CD8-positive, alpha-beta memory T cell (primary cell): ENCODE measurements at regions not wholly inside any gene's neighbourhood (a gene's known extent, or its start where the extent isn't known, plus 50 kb on each side); places are given as distances from the start of the nearest gene placed in this dataset.

ENCODE experiments used
- CTCF ChIA-PET: fragments of 350-600 bp; sonication (Branson Sonifier 250); formaldehyde crosslinking; loops from one replicate; lab custom pipeline; 2021; ENCODE audit warnings: antibody characterized with exemption; lab: Charles Lee
- POLR2A ChIA-PET: fragments of 350-600 bp; sonication (Branson Sonifier 250); formaldehyde crosslinking; loops from one replicate; lab custom pipeline; 2021; ENCODE audit warnings: antibody characterized with exemption; lab: Charles Lee
- DNase-seq, 5 donors: peaks; one replicate each; pipeline versions ENCODE4 v3.0.0 to v3.0.0-alpha.2; 2020 to 2022; ENCODE audit warnings: mixed read lengths in 1 of 5
- H3K27ac ChIP-seq: one replicate; pipeline ENCODE4 v1.7.0; 2013; ENCODE audit warnings: low read depth, mild to moderate bottlenecking, low read length, moderate library complexity
- H3K27me3 ChIP-seq: 2 replicates; pipeline ENCODE4 v1.7.0; 2013; ENCODE audit warnings: low read length, mild to moderate bottlenecking; ENCODE audit not compliant: insufficient read depth, poor library complexity, severe bottlenecking
- H3K36me3 ChIP-seq: 2 replicates; pipeline ENCODE4 v1.7.0; 2013; ENCODE audit warnings: mild to moderate bottlenecking, low read length, moderate library complexity; ENCODE audit not compliant: insufficient read depth
- H3K4me1 ChIP-seq: 2 replicates; pipeline ENCODE4 v1.7.0; 2013; ENCODE audit warnings: mild to moderate bottlenecking, low read length, moderate library complexity; ENCODE audit not compliant: insufficient read depth
- H3K4me3 ChIP-seq: 2 replicates; pipeline ENCODE4 v1.7.0; 2013; ENCODE audit warnings: mild to moderate bottlenecking, low read length
- H3K9me3 ChIP-seq: 2 replicates; pipeline ENCODE4 v1.7.0; 2013; ENCODE audit warnings: mild to moderate bottlenecking, low read length
- H3K27ac Mint-ChIP-seq, 8 donors: one replicate each; pipeline ENCODE4 v1.8.0; 2020 to 2021; ENCODE audit warnings: mixed read lengths in 8 of 8, mild to moderate bottlenecking in 6 of 8, inconsistent platforms in 3 of 8, moderate library complexity in 3 of 8
- H3K27me3 Mint-ChIP-seq, 2 donors: one replicate each; pipeline ENCODE4 v1.8.0; 2020 to 2021; ENCODE audit warnings: mixed read lengths in 2 of 2, mild to moderate bottlenecking in 1 of 2, moderate library complexity in 1 of 2
- H3K36me3 Mint-ChIP-seq, 3 donors: one replicate each; pipeline ENCODE4 v1.8.0; 2020 to 2021; ENCODE audit warnings: mixed read lengths in 3 of 3, inconsistent platforms in 1 of 3, mild to moderate bottlenecking in 1 of 3
- H3K4me1 Mint-ChIP-seq, 3 donors: one replicate each; pipeline ENCODE4 v1.8.0; 2020 to 2021; ENCODE audit warnings: mixed read lengths in 3 of 3, inconsistent platforms in 1 of 3, mild to moderate bottlenecking in 1 of 3
- H3K4me3 Mint-ChIP-seq, 7 donors: one replicate each; pipeline ENCODE4 v1.8.0; 2020 to 2021; ENCODE audit warnings: mixed read lengths in 7 of 7, mild to moderate bottlenecking in 6 of 7, moderate library complexity in 4 of 7, inconsistent platforms in 2 of 7
- H3K9me3 Mint-ChIP-seq, 5 donors: one replicate each; pipeline ENCODE4 v1.8.0; 2020 to 2022; ENCODE audit warnings: mixed read lengths in 5 of 5, mild to moderate bottlenecking in 3 of 5, moderate library complexity in 2 of 5, inconsistent platforms in 1 of 5

DNA sequence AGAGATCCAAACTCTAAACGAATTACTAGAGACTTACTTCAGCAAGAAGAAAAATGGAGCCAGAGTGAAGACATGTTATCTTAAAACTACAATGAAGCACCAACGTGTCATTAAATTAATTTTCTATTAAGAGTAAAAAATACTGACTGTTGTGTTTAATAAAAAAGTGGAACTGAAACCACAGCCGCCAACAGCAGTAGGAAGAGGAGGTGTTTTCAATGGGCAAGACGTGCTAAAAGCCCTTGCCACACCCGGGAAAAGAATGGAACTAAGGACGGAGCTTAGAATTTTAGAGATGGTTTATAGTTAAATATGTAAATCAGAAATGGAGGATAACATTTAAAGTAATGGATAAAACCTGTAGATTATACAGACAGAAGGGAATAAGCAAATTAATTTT is 608.7 kb downstream of the TFAP2A start:
- DNase-seq, result no peak
- H3K27ac ChIP-seq, result no peak overlapping the region
- no peaks in the 10 kb centered on the region for H3K4me1 Mint-ChIP-seq
- peaks cover 0 to 9% (median 5%) of the 10 kb centered on the region in 5 donors for H3K9me3 Mint-ChIP-seq
- ChIA-PET CTCF (no interaction called here), POLR2A (no interaction called here)
- H3K4me3 Mint-ChIP-seq, result no peak overlapping the region
- H3K4me3 ChIP-seq, result no peak overlapping the region
- H3K9me3 ChIP-seq, result no peaks in the 10 kb centered on the region
- no peaks in the 10 kb centered on the region for H3K36me3 Mint-ChIP-seq
- no peaks in the 10 kb centered on the region for H3K36me3 ChIP-seq
- H3K27me3 ChIP-seq, result no peaks in the 10 kb centered on the region
- peak overlapping the region in 1 of 8 donors; percentile 32 for H3K27ac Mint-ChIP-seq
- no peaks in the 10 kb centered on the region for H3K4me1 ChIP-seq
- H3K27me3 Mint-ChIP-seq, result no peaks in the 10 kb centered on the region

DNA sequence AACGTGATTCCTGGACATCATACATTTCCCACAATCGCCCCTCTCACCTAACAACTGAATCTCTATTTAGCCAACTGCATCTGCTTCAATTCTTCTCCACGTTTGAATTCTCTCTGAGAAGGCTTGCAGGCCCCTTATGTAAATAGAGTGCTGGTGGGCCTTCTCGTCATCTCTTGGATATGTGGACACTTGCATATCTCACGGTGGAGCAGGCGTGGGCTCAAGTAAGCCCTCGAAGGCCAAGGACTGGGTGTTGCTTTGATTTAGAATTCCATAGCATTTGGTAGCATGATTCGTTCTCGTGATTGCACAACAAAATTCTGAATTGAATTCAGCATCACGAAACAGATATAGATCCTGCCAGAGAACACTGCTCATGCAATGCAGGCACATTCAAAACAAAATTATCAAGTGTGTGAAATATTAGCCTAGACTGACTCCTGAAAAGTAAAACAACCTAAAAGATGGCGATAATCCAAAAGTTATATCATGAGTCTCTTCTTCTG is 613.6 kb downstream of the TFAP2A start:
- no peak for DNase-seq
- H3K27ac Mint-ChIP-seq, result no peak overlapping the region
- no peaks in the 10 kb centered on the region for H3K4me1 Mint-ChIP-seq

DNA sequence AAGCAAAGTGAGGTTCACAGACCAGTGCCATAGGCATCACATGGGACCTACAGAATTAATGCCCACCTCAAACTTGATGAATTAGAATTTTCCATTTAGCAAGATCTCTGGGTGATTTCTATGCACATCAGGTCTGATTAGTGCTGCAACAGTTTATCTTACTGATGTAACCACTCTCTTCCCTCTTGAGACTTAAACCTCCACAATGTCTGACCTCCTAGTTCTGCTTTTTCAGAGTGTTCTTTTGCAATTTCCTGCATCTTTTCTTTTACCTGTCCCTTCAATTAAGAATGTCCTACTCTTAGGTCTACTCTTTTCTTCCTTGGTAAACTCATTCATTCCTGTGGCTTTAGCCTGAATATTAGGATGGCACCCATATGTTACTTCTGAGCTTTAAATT is 615.3 kb downstream of the TFAP2A start:
- Mint-ChIP-seq H3K27me3 (no peaks in the 10 kb centered on the region), H3K4me3 (no peak overlapping the region), H3K36me3 (no peaks in the 10 kb centered on the region), H3K9me3 (peaks cover 0 to 3% (median 3%) of the 10 kb centered on the region in 5 donors), H3K4me1 (no peaks in the 10 kb centered on the region), H3K27ac (no peak overlapping the region)
- ChIA-PET POLR2A (no interaction called here), CTCF (no interaction called here)
- H3K27me3 ChIP-seq, result no peaks in the 10 kb centered on the region
- H3K27ac ChIP-seq, result no peak overlapping the region
- no peaks in the 10 kb centered on the region for H3K4me1 ChIP-seq
- no peaks in the 10 kb centered on the region for H3K9me3 ChIP-seq
- no peak for DNase-seq
- no peaks in the 10 kb centered on the region for H3K36me3 ChIP-seq
- H3K4me3 ChIP-seq, result no peak overlapping the region

More for the DNA sequence above, 613.6 kb downstream of the TFAP2A start:
- POLR2A ChIA-PET, result no interaction called here
- no peaks in the 10 kb centered on the region for H3K36me3 Mint-ChIP-seq
- no peaks in the 10 kb centered on the region for H3K4me1 ChIP-seq
- H3K9me3 ChIP-seq, result no peaks in the 10 kb centered on the region
- CTCF ChIA-PET, result no interaction called here
- no peak overlapping the region for H3K4me3 ChIP-seq
- no peaks in the 10 kb centered on the region for H3K27me3 ChIP-seq
- H3K36me3 ChIP-seq, result no peaks in the 10 kb centered on the region
- H3K27me3 Mint-ChIP-seq, result no peaks in the 10 kb centered on the region
- peaks cover 0 to 9% (median 5%) of the 10 kb centered on the region in 5 donors for H3K9me3 Mint-ChIP-seq
- no peak overlapping the region for H3K27ac ChIP-seq
- no peak overlapping the region for H3K4me3 Mint-ChIP-seq

DNA sequence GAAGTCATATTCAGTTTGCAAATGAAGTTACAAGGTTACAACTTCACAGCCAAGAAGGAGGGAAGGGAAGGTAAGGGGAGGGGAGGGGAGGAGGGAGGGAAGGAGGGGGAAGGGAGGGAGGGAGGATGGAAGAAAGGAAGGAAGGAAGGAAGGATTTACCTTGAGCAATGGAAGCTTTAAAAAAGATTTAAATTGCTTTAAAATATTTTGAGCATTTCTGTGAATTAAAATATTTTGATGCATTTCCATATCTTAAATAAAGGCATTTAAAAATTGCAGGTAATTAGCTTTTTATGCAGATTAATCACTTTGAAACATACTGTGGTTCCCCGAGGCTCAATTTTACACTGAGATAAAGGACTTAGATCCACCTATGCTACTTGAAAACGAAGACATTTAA is 618.0 kb downstream of the TFAP2A start:
- no peaks in the 10 kb centered on the region for H3K27me3 ChIP-seq
- H3K4me1 Mint-ChIP-seq, result no peaks in the 10 kb centered on the region

DNA sequence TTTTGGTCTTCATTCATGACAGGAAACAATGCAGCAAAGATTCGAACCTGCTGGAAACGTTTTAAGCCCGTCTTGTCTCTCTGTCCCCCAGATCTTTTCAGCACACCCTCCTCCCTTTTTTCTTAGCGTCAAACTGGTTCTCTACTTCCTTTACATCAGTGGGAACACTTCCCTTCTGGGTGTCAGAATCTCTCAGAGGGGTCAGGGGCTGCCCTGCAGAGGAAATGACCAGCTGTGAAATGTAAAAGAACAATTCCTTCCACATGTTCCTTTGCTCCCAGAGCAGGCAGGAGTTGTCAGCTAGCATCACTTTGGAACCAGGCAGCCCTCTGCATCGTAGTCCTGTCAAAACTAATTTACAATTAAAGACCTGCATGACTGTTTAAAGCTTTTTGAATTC is 619.0 kb downstream of the TFAP2A start:
- ChIA-PET POLR2A (no interaction called here), CTCF (no interaction called here)
- Mint-ChIP-seq H3K4me3 (no peak overlapping the region), H3K4me1 (no peaks in the 10 kb centered on the region), H3K36me3 (no peaks in the 10 kb centered on the region), H3K9me3 (peaks cover 0 to 13% (median 3%) of the 10 kb centered on the region in 5 donors), H3K27me3 (no peaks in the 10 kb centered on the region), H3K27ac (no peak overlapping the region)
- DNase-seq, result no peak
- Histone ChIP-seq H3K27ac (no peak overlapping the region), H3K4me3 (no peak overlapping the region), H3K9me3 (no peaks in the 10 kb centered on the region), H3K36me3 (no peaks in the 10 kb centered on the region), H3K4me1 (no peaks in the 10 kb centered on the region), H3K27me3 (no peaks in the 10 kb centered on the region)

More for the DNA sequence above, 618.0 kb downstream of the TFAP2A start:
- no peaks in the 10 kb centered on the region for H3K36me3 Mint-ChIP-seq
- H3K4me1 ChIP-seq, result no peaks in the 10 kb centered on the region
- ChIA-PET POLR2A (no interaction called here), CTCF (no interaction called here)
- H3K9me3 ChIP-seq, result no peaks in the 10 kb centered on the region
- no peaks in the 10 kb centered on the region for H3K36me3 ChIP-seq
- no peak overlapping the region for H3K4me3 ChIP-seq
- no peak overlapping the region for H3K4me3 Mint-ChIP-seq
- H3K27ac Mint-ChIP-seq, result no peak overlapping the region
- DNase-seq, result no peak
- no peak overlapping the region for H3K27ac ChIP-seq
- H3K27me3 Mint-ChIP-seq, result no peaks in the 10 kb centered on the region
- peaks cover 0 to 8% (median 3%) of the 10 kb centered on the region in 5 donors for H3K9me3 Mint-ChIP-seq

DNA sequence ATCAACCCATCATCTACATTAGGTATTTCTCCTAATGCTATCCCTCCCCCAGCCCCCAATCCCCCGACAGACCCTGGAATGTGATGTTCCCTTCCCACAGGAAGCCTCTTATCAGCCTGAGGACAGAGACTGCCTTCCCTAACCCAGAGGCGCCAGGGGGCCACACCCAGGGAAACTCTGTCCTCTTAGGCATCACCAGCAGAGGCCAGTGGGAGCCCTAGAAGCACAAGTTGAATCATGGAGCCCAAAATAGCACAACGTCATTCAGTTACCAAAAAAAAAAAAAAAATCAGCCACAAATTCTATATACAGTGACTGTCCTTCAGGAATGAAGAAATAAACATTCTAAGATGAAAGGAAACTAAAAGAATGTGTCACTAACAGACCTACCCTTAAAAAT is 625.7 kb downstream of the TFAP2A start:
- CTCF ChIA-PET, result no interaction called here
- Mint-ChIP-seq H3K9me3 (peaks cover 0 to 18% (median 4%) of the 10 kb centered on the region in 5 donors), H3K4me1 (no peaks in the 10 kb centered on the region), H3K36me3 (no peaks in the 10 kb centered on the region), H3K27ac (no peak overlapping the region), H3K4me3 (no peak overlapping the region), H3K27me3 (no peaks in the 10 kb centered on the region)
- Histone ChIP-seq H3K36me3 (no peaks in the 10 kb centered on the region), H3K4me3 (no peak overlapping the region), H3K27ac (no peak overlapping the region), H3K27me3 (no peaks in the 10 kb centered on the region), H3K4me1 (no peaks in the 10 kb centered on the region), H3K9me3 (no peaks in the 10 kb centered on the region)
- no peak for DNase-seq
- POLR2A ChIA-PET, result no interaction called here

DNA sequence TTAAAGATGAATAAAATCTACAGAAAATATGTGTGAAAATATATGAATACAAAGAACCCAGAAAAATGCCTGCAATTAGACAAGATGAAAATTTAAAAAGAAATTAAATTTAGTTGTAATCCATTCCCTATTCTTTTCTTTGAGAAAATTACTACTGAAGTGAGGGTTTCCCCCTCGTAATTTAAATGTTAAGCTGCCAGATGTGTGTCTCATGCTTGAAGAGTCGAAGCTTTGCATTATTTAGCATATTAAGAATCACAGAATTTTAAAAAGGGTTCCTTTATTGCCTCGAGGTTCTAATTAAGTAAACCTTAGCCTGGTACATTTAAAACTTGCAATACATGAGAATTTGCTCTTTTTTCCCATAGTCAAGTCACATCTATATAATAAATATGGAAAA is 630.1 kb downstream of the TFAP2A start:
- Mint-ChIP-seq H3K9me3 (peaks cover 0 to 9% (median 4%) of the 10 kb centered on the region in 5 donors), H3K4me1 (no peaks in the 10 kb centered on the region), H3K4me3 (no peak overlapping the region), H3K27ac (no peak overlapping the region), H3K27me3 (no peaks in the 10 kb centered on the region), H3K36me3 (peaks cover 0 to 2% (median 0%) of the 10 kb centered on the region in 3 donors)
- no peaks in the 10 kb centered on the region for H3K4me1 ChIP-seq
- no peak overlapping the region for H3K4me3 ChIP-seq
- H3K9me3 ChIP-seq, result no peaks in the 10 kb centered on the region
- no peaks in the 10 kb centered on the region for H3K27me3 ChIP-seq
- CTCF ChIA-PET, result no interaction called here
- no peak overlapping the region for H3K27ac ChIP-seq
- no peaks in the 10 kb centered on the region for H3K36me3 ChIP-seq
- POLR2A ChIA-PET, result no interaction called here
- DNase-seq, result no peak

DNA sequence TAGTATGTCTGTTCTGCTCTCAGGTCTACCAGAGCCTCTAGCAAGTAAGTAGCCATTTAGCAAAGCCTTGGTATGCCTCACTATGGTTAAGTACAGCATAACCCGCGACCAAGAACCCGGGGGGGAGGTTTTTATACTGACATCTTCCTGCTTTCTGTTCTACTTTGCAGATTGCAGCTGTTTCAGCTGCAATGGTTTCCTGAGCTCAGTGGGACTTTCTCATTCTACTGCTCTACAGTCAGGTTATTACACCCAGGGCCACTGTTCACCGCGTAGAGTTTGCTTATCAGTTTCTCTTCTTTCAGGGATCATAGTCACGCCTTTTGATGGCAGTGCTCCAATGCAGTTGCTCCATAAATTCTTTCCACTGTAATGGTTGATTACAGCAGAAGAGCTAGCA is 631.3 kb downstream of the TFAP2A start:
- Histone ChIP-seq H3K27ac (no peak overlapping the region), H3K27me3 (no peaks in the 10 kb centered on the region), H3K36me3 (no peaks in the 10 kb centered on the region), H3K9me3 (no peaks in the 10 kb centered on the region), H3K4me3 (no peak overlapping the region), H3K4me1 (no peaks in the 10 kb centered on the region)
- DNase-seq, result no peak
- peaks cover 0 to 2% (median 0%) of the 10 kb centered on the region in 3 donors for H3K36me3 Mint-ChIP-seq
- ChIA-PET CTCF (no interaction called here), POLR2A (no interaction called here)
- no peak overlapping the region for H3K27ac Mint-ChIP-seq
- H3K27me3 Mint-ChIP-seq, result no peaks in the 10 kb centered on the region
- no peak overlapping the region for H3K4me3 Mint-ChIP-seq
- H3K4me1 Mint-ChIP-seq, result no peaks in the 10 kb centered on the region
- peaks cover 0 to 5% (median 2%) of the 10 kb centered on the region in 5 donors for H3K9me3 Mint-ChIP-seq
